HEK293 (cell line): ENCODE measurements at regions not wholly inside any gene's neighbourhood (a gene's known extent, or its start where the extent isn't known, plus 50 kb on each side); places are given as distances from the start of the nearest gene placed in this dataset.
"Not testable (repeated sequence)": the region's sequence is repeated elsewhere in the genome, so short reads cannot be mapped to it uniquely, and the experiment has no call there.

Source experiments
- CTCF ChIA-PET: fragments of 350-600 bp; formaldehyde crosslinking; extraction: SDS; loops from one replicate; lab custom pipeline; 2021; ENCODE audit warnings: antibody characterized with exemption; lab: Yijun Ruan, JAX
- POLR2A ChIA-PET: fragments of 300-600 bp; formaldehyde crosslinking; extraction: SDS; loops from one replicate; lab custom pipeline; 2020; ENCODE audit warnings: antibody characterized with exemption, inconsistent platforms; lab: Yijun Ruan, JAX
- H3K27ac ChIP-seq: fragments of 200-500 bp; sonication (Bioruptor generic); 2 replicates; pipeline ENCODE4 v1.5.1; 2014; ENCODE audit warnings: low read depth, low read length, control low read depth, inconsistent platforms; ENCODE audit errors: extremely low read depth
- H3K36me3 ChIP-seq, 2 experiments: fragments of 200-500 bp in 1 of 2; sonication (Bioruptor generic) in 1 of 2; 1 replicate in 1 of 2; 2 replicates in 1 of 2; pipeline ENCODE4 v1.5.1; 2014 to 2017; ENCODE audit warnings: inconsistent platforms in 2 of 2, low read length in 2 of 2; ENCODE audit not compliant: control insufficient read depth in 2 of 2, insufficient read depth in 1 of 2
- H3K4me1 ChIP-seq: fragments of 200-500 bp; sonication (Bioruptor generic); 2 replicates; pipeline ENCODE4 v1.5.1; 2014; ENCODE audit warnings: mild to moderate bottlenecking, low read length, inconsistent platforms; ENCODE audit not compliant: control insufficient read depth, insufficient read depth
- H3K4me3 ChIP-seq: 2 replicates; pipeline ENCODE4 v1.5.1; 2011; ENCODE audit warnings: low read depth, mild to moderate bottlenecking, control low read depth, low read length, moderate library complexity
- H3K9me3 ChIP-seq: fragments of 200-500 bp; sonication (Bioruptor generic); 2 replicates; pipeline ENCODE4 v1.5.1; 2014; ENCODE audit warnings: low read depth, low read length, inconsistent platforms; ENCODE audit not compliant: control insufficient read depth, insufficient read depth
- HOXD13 ChIP-seq: sonication (generic); formaldehyde crosslinking; IDR thresholded peaks from 2 replicates; pipeline ENCODE4 v1.8.0; 2022; ENCODE audit warnings: missing genetic modification reagents, borderline replicate concordance
- MZF1 ChIP-seq: fragments of 450-650 bp; formaldehyde crosslinking; IDR thresholded peaks from 2 replicates; pipeline ENCODE4 v1.5.1; 2017; ENCODE audit warnings: missing biosample characterization, missing genetic modification characterization, borderline replicate concordance
- REPIN1 ChIP-seq: fragments of 450-650 bp; formaldehyde crosslinking; IDR thresholded peaks from 2 replicates; pipeline ENCODE4 v1.5.1; 2017; ENCODE audit warnings: missing biosample characterization, missing genetic modification characterization, low read depth
- SCRT1 ChIP-seq: fragments of 450-650 bp; formaldehyde crosslinking; IDR thresholded peaks from 2 replicates; pipeline ENCODE4 v1.5.1; 2016; ENCODE audit warnings: missing biosample characterization, missing genetic modification characterization, borderline replicate concordance
- YY1 ChIP-seq: fragments of 450-650 bp; formaldehyde crosslinking; IDR thresholded peaks from 2 replicates; pipeline ENCODE4 v1.5.1; 2018; ENCODE audit warnings: missing biosample characterization, missing genetic modification characterization
- ZBTB26 ChIP-seq: fragments of 450-650 bp; formaldehyde crosslinking; optimal IDR thresholded peaks from 2 replicates; pipeline ENCODE3; 2016; ENCODE audit warnings: missing biosample characterization, mild to moderate bottlenecking, missing genetic modification characterization
- ZFP69B ChIP-seq: fragments of 450-650 bp; formaldehyde crosslinking; IDR thresholded peaks from 2 replicates; pipeline ENCODE4 v1.5.1; 2016; ENCODE audit warnings: missing biosample characterization, missing genetic modification characterization
- ZNF114 ChIP-seq: fragments of 450-650 bp; formaldehyde crosslinking; IDR thresholded peaks from 2 replicates; pipeline ENCODE4 v1.5.0; 2017; ENCODE audit warnings: missing biosample characterization, missing genetic modification characterization
- ZNF121 ChIP-seq: fragments of 450-650 bp; formaldehyde crosslinking; IDR thresholded peaks from 2 replicates; pipeline ENCODE4 v1.5.1; 2016; ENCODE audit warnings: missing biosample characterization, missing genetic modification characterization
- ZNF155 ChIP-seq: fragments of 450-650 bp; formaldehyde crosslinking; IDR thresholded peaks from 2 replicates; pipeline ENCODE4 v1.5.1; 2016; ENCODE audit warnings: missing biosample characterization, missing genetic modification characterization
- ZNF157 ChIP-seq: fragments of 450-650 bp; formaldehyde crosslinking; IDR thresholded peaks from 2 replicates; pipeline ENCODE4 v1.5.1; 2016; ENCODE audit warnings: missing biosample characterization, missing genetic modification characterization
- ZNF16 ChIP-seq: fragments of 450-650 bp; formaldehyde crosslinking; IDR thresholded peaks from 2 replicates; pipeline ENCODE4 v1.5.1; 2016; ENCODE audit warnings: low read depth, missing biosample characterization, missing genetic modification characterization
- ZNF184 ChIP-seq: fragments of 450-650 bp; IDR thresholded peaks from 2 replicates; pipeline ENCODE4 v1.5.1; 2018; ENCODE audit warnings: missing biosample characterization, mild to moderate bottlenecking, missing genetic modification characterization
- ZNF19 ChIP-seq: fragments of 450-650 bp; formaldehyde crosslinking; IDR thresholded peaks from 2 replicates; pipeline ENCODE4; 2016; ENCODE audit warnings: missing biosample characterization, missing genetic modification characterization, low read depth
- ZNF280C ChIP-seq: fragments of 450-650 bp; formaldehyde crosslinking; IDR thresholded peaks from 2 replicates; pipeline ENCODE4 v1.5.1; 2016; ENCODE audit warnings: missing biosample characterization, missing genetic modification characterization
- ZNF391 ChIP-seq: fragments of 450-650 bp; formaldehyde crosslinking; IDR thresholded peaks from 2 replicates; pipeline ENCODE4 v1.5.1; 2016; ENCODE audit warnings: low read depth, missing biosample characterization, missing genetic modification characterization, borderline replicate concordance
- ZNF394 ChIP-seq: fragments of 450-650 bp; formaldehyde crosslinking; IDR thresholded peaks from 2 replicates; pipeline ENCODE4 v1.5.1; 2016; ENCODE audit warnings: missing biosample characterization, missing genetic modification characterization, mild to moderate bottlenecking, moderate library complexity, borderline replicate concordance
- ZNF433 ChIP-seq: fragments of 450-650 bp; formaldehyde crosslinking; IDR thresholded peaks from 2 replicates; pipeline ENCODE4 v1.5.1; 2016; ENCODE audit warnings: missing biosample characterization, missing genetic modification characterization, low read depth
- ZNF521 ChIP-seq: fragments of 450-650 bp; formaldehyde crosslinking; IDR thresholded peaks from 2 replicates; pipeline ENCODE4 v1.5.1; 2017; ENCODE audit warnings: missing biosample characterization, mild to moderate bottlenecking, missing genetic modification characterization
- ZNF610 ChIP-seq: fragments of 450-650 bp; formaldehyde crosslinking; IDR thresholded peaks from 2 replicates; pipeline ENCODE4 v1.5.1; 2016; ENCODE audit warnings: missing biosample characterization, missing genetic modification characterization, borderline replicate concordance
- ZNF677 ChIP-seq: fragments of 450-650 bp; IDR thresholded peaks from 2 replicates; pipeline ENCODE4 v1.5.0; 2018; ENCODE audit warnings: missing biosample characterization, mild to moderate bottlenecking, missing genetic modification characterization, moderate library complexity
- ZNF707 ChIP-seq: fragments of 450-650 bp; formaldehyde crosslinking; IDR thresholded peaks from 2 replicates; pipeline ENCODE4 v1.5.1; 2016; ENCODE audit warnings: missing biosample characterization, missing genetic modification characterization
- ZNF76 ChIP-seq: fragments of 450-650 bp; formaldehyde crosslinking; IDR thresholded peaks from 2 replicates; pipeline ENCODE4; 2016; ENCODE audit warnings: low read depth, missing biosample characterization, missing genetic modification characterization, borderline replicate concordance
- ZNF768 ChIP-seq: fragments of 450-650 bp; formaldehyde crosslinking; IDR thresholded peaks from 2 replicates; pipeline ENCODE4 v1.5.1; 2018; ENCODE audit warnings: missing biosample characterization, mild to moderate bottlenecking, missing genetic modification characterization
- ZSCAN30 ChIP-seq: fragments of 450-650 bp; IDR thresholded peaks from 2 replicates; pipeline ENCODE4 v1.5.1; 2018; ENCODE audit warnings: missing biosample characterization, mild to moderate bottlenecking, missing genetic modification characterization, moderate library complexity
- ZXDB ChIP-seq: fragments of 450-650 bp; formaldehyde crosslinking; IDR thresholded peaks from 2 replicates; pipeline ENCODE4 v1.5.1; 2016; ENCODE audit warnings: missing biosample characterization, missing genetic modification characterization

GRCh38 chr11:22520521-22520920 lies 105.1 kb downstream of the FANCF start:
- CTCF ChIA-PET, result no interaction called here
- no peaks in the 10 kb centered on the region for H3K9me3 ChIP-seq
- H3K4me1 ChIP-seq, result no peaks in the 10 kb centered on the region
- no peak for TF ChIP-seq REPIN1 (tag by site-specific recombination)
- TF ChIP-seq YY1 (tag by site-specific recombination), result no peak
- TF ChIP-seq ZNF157 (tag by site-specific recombination), result no peak
- no peak for TF ChIP-seq ZNF184 (tag by site-specific recombination)
- TF ChIP-seq ZNF521, result no peak
- TF ChIP-seq ZNF155 (tag by site-specific recombination), result no peak
- TF ChIP-seq MZF1 (tag by site-specific recombination), result no peak
- TF ChIP-seq ZFP69B, result no peak
- TF ChIP-seq, all 188 proteins: peak for 0
- no peak overlapping the region for H3K4me3 ChIP-seq
- H3K36me3 ChIP-seq, result no peaks in the 10 kb centered on the region
- POLR2A ChIA-PET, result no interaction called here
- H3K27ac ChIP-seq, result no peak overlapping the region

GRCh38 chr11:22518344-22518743 lies 107.3 kb downstream of the FANCF start:
- H3K9me3 ChIP-seq, CTCF ChIA-PET, POLR2A ChIA-PET, H3K4me1 ChIP-seq, H3K36me3 ChIP-seq, H3K27ac ChIP-seq, H3K4me3 ChIP-seq: not testable (repeated sequence)

GRCh38 chr11:22516111-22516510 lies 109.5 kb downstream of the FANCF start:
- H3K9me3 ChIP-seq, result no peaks in the 10 kb centered on the region
- CTCF ChIA-PET, result no interaction called here
- TF ChIP-seq ZNF280C (no peak), ZBTB26 (no peak), ZNF707 (tag by site-specific recombination) (no peak), MZF1 (tag by site-specific recombination) (no peak), ZNF391 (tag by site-specific recombination) (no peak), ZNF16 (tag by site-specific recombination) (no peak), ZNF768 (tag by site-specific recombination) (no peak), YY1 (tag by site-specific recombination) (no peak), ZNF610 (no peak), ZXDB (tag by site-specific recombination) (no peak), ZSCAN30 (tag by site-specific recombination) (no peak), ZNF121 (no peak), ZNF394 (tag by site-specific recombination) (no peak), HOXD13 (no peak), SCRT1 (tag by site-specific recombination) (no peak), ZNF19 (tag by site-specific recombination) (no peak), ZNF433 (tag by site-specific recombination) (no peak), ZNF677 (tag by site-specific recombination) (no peak), ZNF114 (tag by site-specific recombination) (no peak), ZNF76 (tag by site-specific recombination) (no peak)
- TF ChIP-seq, all 188 proteins: peak for 0
- Histone ChIP-seq H3K27ac (no peak overlapping the region), H3K4me3 (no peak overlapping the region), H3K36me3 (no peaks in the 10 kb centered on the region), H3K4me1 (no peaks in the 10 kb centered on the region)
- POLR2A ChIA-PET, result no interaction called here
